ENCODE measurements at regions not wholly inside any gene's neighbourhood (a gene's known extent, or its start where the extent isn't known, plus 50 kb on each side); places are given as distances from the start of the nearest gene placed in this dataset.

GRCh38 chr2:192267484-192267883, 72.8 kb upstream of the TMEFF2 start:
- peak; percentile 50 for DNase-seq

GRCh38 chr2:192265751-192266150, 71.0 kb upstream of the TMEFF2 start:
- DNase-seq = no peak

- no peak for DNase-seq
Measured at GRCh38 chr2:192254444-192254843, 59.7 kb upstream of the TMEFF2 start.

- DNase-seq = no peak
Measured at GRCh38 chr2:192253692-192254091, 59.0 kb upstream of the TMEFF2 start.

GRCh38 chr2:192250961-192251360, 56.2 kb upstream of the TMEFF2 start:
- no peak for DNase-seq

GRCh38 chr2:192247456-192247855, 52.7 kb upstream of the TMEFF2 start:
- no peak for DNase-seq

GRCh38 chr2:192246297-192246696, 51.6 kb upstream of the TMEFF2 start:
- DNase-seq = no peak

- DNase-seq = no peak
Measured at GRCh38 chr2:192245329-192245728, 50.6 kb upstream of the TMEFF2 start.

All from amniotic stem cell (primary cell).